SK-N-SH treated with all-trans-retinoic acid at 6 μM for 48 hours (cell line): ENCODE measurements at regions not wholly inside any gene's neighbourhood (a gene's known extent, or its start where the extent isn't known, plus 50 kb on each side); places are given as distances from the start of the nearest gene placed in this dataset.

ENCODE experiments used
- ARNTL ChIP-seq: fragments of 450-650 bp; formaldehyde crosslinking; IDR thresholded peaks from 2 replicates; pipeline ENCODE4 v1.5.0; 2020; ENCODE audit warnings: low read depth, mild to moderate bottlenecking, moderate library complexity, borderline replicate concordance
- BACH2 ChIP-seq: fragments of 250-450 bp; sonication (Bioruptor Pico); IDR thresholded peaks from 2 replicates; pipeline ENCODE4 v1.9.0; 2021; ENCODE audit warnings: mild to moderate bottlenecking, borderline replicate concordance
- CSDC2 ChIP-seq: fragments of 250-450 bp; sonication (Bioruptor Pico); IDR thresholded peaks from 2 replicates; pipeline ENCODE4 v1.5.0; 2020; ENCODE audit warnings: mild to moderate bottlenecking, moderate library complexity
- GLIS3 ChIP-seq: fragments of 250-450 bp; sonication (Bioruptor Pico); IDR thresholded peaks from 2 replicates; pipeline ENCODE4 v1.5.0; 2020; ENCODE audit warnings: mild to moderate bottlenecking, moderate library complexity
- RARB ChIP-seq: fragments of 250-450 bp; sonication (Bioruptor Pico); IDR thresholded peaks from 2 replicates; pipeline ENCODE4 v1.8.0; 2021; ENCODE audit warnings: mild to moderate bottlenecking, moderate library complexity
- ZFP3 ChIP-seq: fragments of 250-450 bp; sonication (Bioruptor Pico); IDR thresholded peaks from 2 replicates; pipeline ENCODE4 v1.5.0; 2020; ENCODE audit warnings: mild to moderate bottlenecking, moderate library complexity
- ZFP30 ChIP-seq: fragments of 450-650 bp; formaldehyde crosslinking; IDR thresholded peaks from 2 replicates; pipeline ENCODE4 v1.5.0; 2022; ENCODE audit warnings: mild to moderate bottlenecking, moderate library complexity
- ZNF70 ChIP-seq: fragments of 450-650 bp; formaldehyde crosslinking; IDR thresholded peaks from 2 replicates; pipeline ENCODE4 v1.5.0; 2020; ENCODE audit warnings: mild to moderate bottlenecking, moderate library complexity
- TF ChIP-seq, protein P1 (sequence below): fragments of 250-450 bp; sonication (Bioruptor Pico); IDR thresholded peaks from 2 replicates; pipeline ENCODE4 v1.5.1; 2020; ENCODE audit warnings: low read depth, mild to moderate bottlenecking, moderate library complexity
- TF ChIP-seq, protein P2 (sequence below): fragments of 250-450 bp; sonication (Bioruptor Pico); IDR thresholded peaks from 2 replicates; pipeline ENCODE4 v1.8.0; 2021; ENCODE audit warnings: low read depth, mild to moderate bottlenecking, moderate library complexity, borderline replicate concordance

DNA sequence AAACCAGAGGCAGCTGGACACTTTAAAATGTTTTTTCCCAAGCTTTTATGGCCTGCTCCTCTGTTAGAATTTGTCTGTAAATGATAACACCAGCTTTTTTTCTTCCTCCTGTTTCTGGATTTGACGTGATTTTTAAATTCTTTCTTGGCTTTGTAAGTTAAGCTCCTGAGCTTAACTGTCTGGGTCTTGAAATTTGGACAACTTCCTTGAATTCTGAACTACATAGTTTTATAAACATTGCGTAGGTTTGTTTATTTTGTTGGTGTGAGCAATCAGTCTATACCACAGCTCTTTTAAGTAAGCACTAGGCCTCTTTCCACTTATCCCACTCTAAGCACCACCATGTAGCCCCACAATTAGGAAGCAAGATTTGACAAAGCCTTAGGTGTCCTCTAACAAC is 144.4 kb upstream of the GUCY1A1 start:
- TF ChIP-seq CSDC2 (CRISPR knock-in tag) (no peak), BACH2 (CRISPR knock-in tag) (no peak), ARNTL (CRISPR knock-in tag) (no peak), GLIS3 (CRISPR knock-in tag) (no peak), ZFP3 (CRISPR knock-in tag) (no peak), ZNF70 (no peak), RARB (no peak), ZFP30 (CRISPR knock-in tag) (no peak)
- TF ChIP-seq, protein P1, sequence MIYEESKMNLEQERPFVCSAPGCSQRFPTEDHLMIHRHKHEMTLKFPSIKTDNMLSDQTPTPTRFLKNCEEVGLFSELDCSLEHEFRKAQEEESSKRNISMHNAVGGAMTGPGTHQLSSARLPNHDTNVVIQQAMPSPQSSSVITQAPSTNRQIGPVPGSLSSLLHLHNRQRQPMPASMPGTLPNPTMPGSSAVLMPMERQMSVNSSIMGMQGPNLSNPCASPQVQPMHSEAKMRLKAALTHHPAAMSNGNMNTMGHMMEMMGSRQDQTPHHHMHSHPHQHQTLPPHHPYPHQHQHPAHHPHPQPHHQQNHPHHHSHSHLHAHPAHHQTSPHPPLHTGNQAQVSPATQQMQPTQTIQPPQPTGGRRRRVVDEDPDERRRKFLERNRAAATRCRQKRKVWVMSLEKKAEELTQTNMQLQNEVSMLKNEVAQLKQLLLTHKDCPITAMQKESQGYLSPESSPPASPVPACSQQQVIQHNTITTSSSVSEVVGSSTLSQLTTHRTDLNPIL: no peak
- TF ChIP-seq, protein P2, sequence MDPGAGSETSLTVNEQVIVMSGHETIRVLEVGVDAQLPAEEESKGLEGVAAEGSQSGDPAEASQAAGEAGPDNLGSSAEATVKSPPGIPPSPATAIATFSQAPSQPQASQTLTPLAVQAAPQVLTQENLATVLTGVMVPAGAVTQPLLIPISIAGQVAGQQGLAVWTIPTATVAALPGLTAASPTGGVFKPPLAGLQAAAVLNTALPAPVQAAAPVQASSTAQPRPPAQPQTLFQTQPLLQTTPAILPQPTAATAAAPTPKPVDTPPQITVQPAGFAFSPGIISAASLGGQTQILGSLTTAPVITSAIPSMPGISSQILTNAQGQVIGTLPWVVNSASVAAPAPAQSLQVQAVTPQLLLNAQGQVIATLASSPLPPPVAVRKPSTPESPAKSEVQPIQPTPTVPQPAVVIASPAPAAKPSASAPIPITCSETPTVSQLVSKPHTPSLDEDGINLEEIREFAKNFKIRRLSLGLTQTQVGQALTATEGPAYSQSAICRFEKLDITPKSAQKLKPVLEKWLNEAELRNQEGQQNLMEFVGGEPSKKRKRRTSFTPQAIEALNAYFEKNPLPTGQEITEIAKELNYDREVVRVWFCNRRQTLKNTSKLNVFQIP (CRISPR knock-in tag): no peak
